ENCODE measurements at regions not wholly inside any gene's neighbourhood (a gene's known extent, or its start where the extent isn't known, plus 50 kb on each side); places are given as distances from the start of the nearest gene placed in this dataset.
"Not testable (repeated sequence)": the region's sequence is repeated elsewhere in the genome, so short reads cannot be mapped to it uniquely, and the experiment has no call there.

GRCh38 chr5:109550077-109550476 is 139.7 kb upstream of the MAN2A1 start:
- ChIA-PET CTCF (no interaction called here), POLR2A (ENCODE audit: low non-redundant PET) (no interaction called here)
- H3K27ac ChIP-seq, result no peak overlapping the region
- TF ChIP-seq, protein P1, sequence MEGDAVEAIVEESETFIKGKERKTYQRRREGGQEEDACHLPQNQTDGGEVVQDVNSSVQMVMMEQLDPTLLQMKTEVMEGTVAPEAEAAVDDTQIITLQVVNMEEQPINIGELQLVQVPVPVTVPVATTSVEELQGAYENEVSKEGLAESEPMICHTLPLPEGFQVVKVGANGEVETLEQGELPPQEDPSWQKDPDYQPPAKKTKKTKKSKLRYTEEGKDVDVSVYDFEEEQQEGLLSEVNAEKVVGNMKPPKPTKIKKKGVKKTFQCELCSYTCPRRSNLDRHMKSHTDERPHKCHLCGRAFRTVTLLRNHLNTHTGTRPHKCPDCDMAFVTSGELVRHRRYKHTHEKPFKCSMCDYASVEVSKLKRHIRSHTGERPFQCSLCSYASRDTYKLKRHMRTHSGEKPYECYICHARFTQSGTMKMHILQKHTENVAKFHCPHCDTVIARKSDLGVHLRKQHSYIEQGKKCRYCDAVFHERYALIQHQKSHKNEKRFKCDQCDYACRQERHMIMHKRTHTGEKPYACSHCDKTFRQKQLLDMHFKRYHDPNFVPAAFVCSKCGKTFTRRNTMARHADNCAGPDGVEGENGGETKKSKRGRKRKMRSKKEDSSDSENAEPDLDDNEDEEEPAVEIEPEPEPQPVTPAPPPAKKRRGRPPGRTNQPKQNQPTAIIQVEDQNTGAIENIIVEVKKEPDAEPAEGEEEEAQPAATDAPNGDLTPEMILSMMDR (conservative IDR thresholded peaks at IDR 0.05; ENCODE audit: low read depth), result no peak
- no peak for DNase-seq (ENCODE audit: low spot score)

DNA sequence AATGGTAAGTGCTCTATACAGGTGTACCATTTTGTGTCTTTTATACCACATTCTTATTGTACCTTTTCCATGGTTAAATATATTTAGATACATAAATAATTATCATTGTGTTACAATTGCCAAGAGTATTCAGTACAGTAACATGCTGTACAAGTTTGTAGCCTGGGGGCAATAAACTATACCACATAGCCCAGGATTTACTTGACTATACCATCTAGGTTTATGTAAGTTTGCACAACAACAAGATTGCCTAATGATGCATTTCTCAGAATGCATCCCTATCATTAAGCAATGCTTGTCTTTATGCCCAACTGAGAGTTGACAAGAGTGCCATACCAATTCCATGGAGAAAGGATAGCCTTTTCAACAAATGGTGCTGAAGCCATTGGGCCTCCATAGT is 136.7 kb upstream of the PJA2 start:
- TF ChIP-seq, protein P1 (conservative IDR thresholded peaks at IDR 0.05; ENCODE audit: low read depth), result no peak
- ChIA-PET POLR2A (ENCODE audit: low non-redundant PET) (no interaction called here), CTCF (interaction anchor here (0.6 kb wide), 1 partner anchor 250 kb away, joined by 3 read pairs; no protein-coding TSS in a partner anchor)
- H3K27ac ChIP-seq, result no peak overlapping the region
- DNase-seq (ENCODE audit: low spot score), result no peak

DNA sequence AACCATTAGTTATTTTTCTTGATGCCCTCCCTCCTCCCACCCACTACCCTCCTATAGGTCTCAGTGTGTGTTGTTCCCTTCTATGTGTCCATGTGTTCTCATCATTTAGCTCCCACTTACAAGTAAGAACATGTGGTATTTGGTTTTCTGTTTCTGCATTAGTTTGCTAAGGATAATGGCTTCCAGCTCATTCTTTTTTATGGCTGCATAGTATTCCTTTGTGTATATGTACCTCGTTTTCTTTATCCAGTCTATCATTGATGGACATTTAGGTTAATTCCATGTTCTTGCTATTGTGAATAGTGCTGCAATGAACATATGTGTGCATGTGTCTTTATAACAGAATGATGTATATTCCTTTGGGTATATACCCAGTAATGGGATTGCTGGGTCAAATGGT is 135.1 kb upstream of the PJA2 start:
- H3K27ac ChIP-seq; POLR2A ChIA-PET (ENCODE audit: low non-redundant PET); DNase-seq (ENCODE audit: low spot score); CTCF ChIA-PET: not testable (repeated sequence)

- H3K27ac ChIP-seq; POLR2A ChIA-PET (ENCODE audit: low non-redundant PET); CTCF ChIA-PET; DNase-seq (ENCODE audit: low spot score): not testable (repeated sequence)
Measured at GRCh38 chr5:109538692-109539091, 128.9 kb upstream of the PJA2 start.

DNA sequence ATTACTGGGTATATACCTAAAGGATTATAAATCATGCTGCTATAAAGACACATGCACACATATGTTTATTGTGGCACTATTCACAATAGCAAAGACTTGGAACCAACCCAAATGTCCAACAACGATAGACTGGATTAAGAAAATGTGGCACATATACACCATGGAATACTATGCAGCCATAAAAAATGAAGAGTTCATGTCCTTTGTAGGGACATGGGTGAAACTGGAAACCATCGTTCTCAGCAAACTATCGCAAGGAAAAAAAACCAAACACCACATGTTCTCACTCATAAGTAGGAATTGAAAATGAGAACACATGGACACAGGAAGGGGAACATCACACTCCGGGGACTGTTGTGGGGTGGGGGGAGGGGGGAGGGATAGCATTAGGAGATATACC is 125.3 kb upstream of the PJA2 start:
- DNase-seq (ENCODE audit: low spot score); CTCF ChIA-PET; POLR2A ChIA-PET (ENCODE audit: low non-redundant PET): not testable (repeated sequence)

GRCh38 chr5:109533751-109534272 is 124.0 kb upstream of the PJA2 start:
- no peak overlapping the region for H3K27ac ChIP-seq
- DNase-seq (ENCODE audit: low spot score), result no peak
- POLR2A ChIA-PET (ENCODE audit: low non-redundant PET), result no interaction called here
- CTCF ChIA-PET, result interaction anchor here (0.6 to 0.8 kb wide), 4 partner anchors 62 to 782 kb away, joined by 3 to 5 read pairs (median 3); no protein-coding TSS in a partner anchor
- TF ChIP-seq, protein P1 (conservative IDR thresholded peaks at IDR 0.05; ENCODE audit: low read depth), result no peak

More for the DNA sequence above, 125.3 kb upstream of the PJA2 start:
- not testable (repeated sequence) for H3K27ac ChIP-seq

DNA sequence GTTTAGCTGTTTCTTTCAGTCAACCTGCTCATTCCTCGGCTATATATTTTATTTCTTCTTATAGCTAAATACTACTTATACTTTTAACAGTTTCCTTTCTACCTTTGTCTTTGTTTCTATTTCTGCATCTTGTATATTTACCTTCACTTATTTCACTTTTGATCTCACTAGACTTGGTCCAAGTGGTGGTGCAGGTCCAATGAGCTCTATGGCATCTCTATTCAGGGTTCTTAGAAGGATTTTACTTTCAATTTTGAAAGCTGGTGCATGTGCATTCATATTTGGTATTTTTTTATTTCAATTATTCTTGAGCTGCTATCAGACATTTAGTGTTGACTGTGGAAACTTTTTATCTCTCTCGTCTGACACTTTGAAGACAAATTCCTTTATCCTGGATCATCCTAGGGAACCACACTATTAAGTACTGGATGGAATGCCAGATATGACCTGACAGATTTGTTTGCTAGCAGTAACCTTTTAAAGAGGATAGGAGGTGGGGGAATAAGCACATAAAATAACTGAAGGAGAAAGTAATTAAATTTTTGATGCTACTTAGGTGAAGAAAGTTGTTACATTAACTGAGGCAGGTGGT is 123.1 kb upstream of the PJA2 start:
- TF ChIP-seq, protein P1 (conservative IDR thresholded peaks at IDR 0.05; ENCODE audit: low read depth), result no peak
- CTCF ChIA-PET, result interaction anchor here (0.5 to 0.6 kb wide), 3 partner anchors 119 to 1535 kb away, joined by 4 to 5 read pairs (median 4); no protein-coding TSS in a partner anchor
- no peak overlapping the region for H3K27ac ChIP-seq
- no peak for DNase-seq (ENCODE audit: low spot score)
- POLR2A ChIA-PET (ENCODE audit: low non-redundant PET), result no interaction called here

DNA sequence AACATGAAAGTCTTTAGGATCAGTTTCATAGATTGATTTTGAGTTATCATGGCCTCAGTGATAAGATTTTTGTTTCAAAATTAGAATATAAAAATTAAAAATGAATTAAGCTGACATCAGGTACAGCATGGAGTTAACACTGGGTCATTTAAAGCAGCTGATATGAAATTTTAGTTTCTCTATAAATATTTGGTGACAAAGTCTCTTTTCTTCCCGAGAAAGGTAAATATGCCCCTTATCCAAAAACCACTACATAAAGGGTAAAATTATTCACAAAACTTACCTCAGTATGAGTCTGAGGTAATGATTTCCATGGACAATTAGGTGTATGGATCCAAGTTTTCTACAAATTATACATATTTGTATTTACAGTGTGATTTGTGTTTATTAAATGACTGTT is 121.5 kb upstream of the PJA2 start:
- H3K27ac ChIP-seq, result no peak overlapping the region
- ChIA-PET POLR2A (ENCODE audit: low non-redundant PET) (no interaction called here), CTCF (no interaction called here)
- DNase-seq (ENCODE audit: low spot score), result no peak
- TF ChIP-seq, protein P1 (conservative IDR thresholded peaks at IDR 0.05; ENCODE audit: low read depth), result no peak

Data from RWPE1 (cell line).